Panc1 (cell line): ENCODE measurements at regions not wholly inside any gene's neighbourhood (a gene's known extent, or its start where the extent isn't known, plus 50 kb on each side); places are given as distances from the start of the nearest gene placed in this dataset.

ENCODE experiments used
- POLR2AphosphoS5 ChIP-seq: IDR thresholded peaks from 2 replicates; pipeline ENCODE4 v1.6.1; 2012; ENCODE audit warnings: mild to moderate bottlenecking, low read depth, low read length, moderate library complexity
- SIN3A ChIP-seq: IDR thresholded peaks from 2 replicates; pipeline ENCODE4 v1.6.1; 2012; ENCODE audit warnings: low read depth, mild to moderate bottlenecking, low read length, moderate library complexity, borderline replicate concordance; ENCODE audit not compliant: insufficient read depth
- TCF7L2 ChIP-seq: IDR thresholded peaks from 2 replicates; pipeline ENCODE4 v1.6.1; 2011; ENCODE audit warnings: mild to moderate bottlenecking, low read depth, low read length, inconsistent platforms
- TF ChIP-seq, protein P1 (sequence below), 2 experiments: IDR thresholded peaks; 2 replicates each; pipeline ENCODE4 v1.6.1; 2011 to 2012; ENCODE audit warnings: low read depth in 2 of 2, control low read depth in 1 of 2, low read length in 1 of 2, mild to moderate bottlenecking in 1 of 2, moderate library complexity in 1 of 2; ENCODE audit not compliant: insufficient read depth in 1 of 2
- TF ChIP-seq, protein P2 (sequence below): fragments of 450-650 bp; IDR thresholded peaks from 2 replicates; pipeline ENCODE4 v1.5.1; 2017; ENCODE audit warnings: mild to moderate bottlenecking

DNA sequence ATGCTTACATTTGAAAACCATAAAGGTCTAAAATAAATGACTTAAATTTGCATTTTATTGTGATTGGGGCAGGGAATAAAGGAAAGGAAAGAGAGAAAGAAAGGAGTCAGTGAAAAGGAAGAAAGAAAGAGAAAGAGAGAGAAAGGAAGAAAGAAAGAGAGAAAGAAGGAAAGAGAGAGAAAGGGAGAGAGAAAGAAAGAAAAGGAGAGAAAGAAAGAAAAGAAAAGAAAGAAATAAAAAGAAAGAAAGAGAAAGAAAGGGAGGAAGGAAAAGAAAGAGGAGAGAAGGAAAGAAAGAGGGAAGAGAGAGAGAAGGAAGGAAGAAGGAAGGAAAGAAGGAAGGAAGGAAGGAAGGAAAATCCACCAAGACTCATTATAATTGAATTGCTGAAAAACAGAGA, 222.8 kb downstream of the RMST start:
- TF ChIP-seq, protein P1, sequence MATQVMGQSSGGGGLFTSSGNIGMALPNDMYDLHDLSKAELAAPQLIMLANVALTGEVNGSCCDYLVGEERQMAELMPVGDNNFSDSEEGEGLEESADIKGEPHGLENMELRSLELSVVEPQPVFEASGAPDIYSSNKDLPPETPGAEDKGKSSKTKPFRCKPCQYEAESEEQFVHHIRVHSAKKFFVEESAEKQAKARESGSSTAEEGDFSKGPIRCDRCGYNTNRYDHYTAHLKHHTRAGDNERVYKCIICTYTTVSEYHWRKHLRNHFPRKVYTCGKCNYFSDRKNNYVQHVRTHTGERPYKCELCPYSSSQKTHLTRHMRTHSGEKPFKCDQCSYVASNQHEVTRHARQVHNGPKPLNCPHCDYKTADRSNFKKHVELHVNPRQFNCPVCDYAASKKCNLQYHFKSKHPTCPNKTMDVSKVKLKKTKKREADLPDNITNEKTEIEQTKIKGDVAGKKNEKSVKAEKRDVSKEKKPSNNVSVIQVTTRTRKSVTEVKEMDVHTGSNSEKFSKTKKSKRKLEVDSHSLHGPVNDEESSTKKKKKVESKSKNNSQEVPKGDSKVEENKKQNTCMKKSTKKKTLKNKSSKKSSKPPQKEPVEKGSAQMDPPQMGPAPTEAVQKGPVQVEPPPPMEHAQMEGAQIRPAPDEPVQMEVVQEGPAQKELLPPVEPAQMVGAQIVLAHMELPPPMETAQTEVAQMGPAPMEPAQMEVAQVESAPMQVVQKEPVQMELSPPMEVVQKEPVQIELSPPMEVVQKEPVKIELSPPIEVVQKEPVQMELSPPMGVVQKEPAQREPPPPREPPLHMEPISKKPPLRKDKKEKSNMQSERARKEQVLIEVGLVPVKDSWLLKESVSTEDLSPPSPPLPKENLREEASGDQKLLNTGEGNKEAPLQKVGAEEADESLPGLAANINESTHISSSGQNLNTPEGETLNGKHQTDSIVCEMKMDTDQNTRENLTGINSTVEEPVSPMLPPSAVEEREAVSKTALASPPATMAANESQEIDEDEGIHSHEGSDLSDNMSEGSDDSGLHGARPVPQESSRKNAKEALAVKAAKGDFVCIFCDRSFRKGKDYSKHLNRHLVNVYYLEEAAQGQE (IDR thresholded peaks at IDR 0.05; ENCODE audit: insufficient read depth in 1 of 2, low read depth in 2 of 2, low read length in 1 of 2), result no peak
- TF ChIP-seq, protein P2, sequence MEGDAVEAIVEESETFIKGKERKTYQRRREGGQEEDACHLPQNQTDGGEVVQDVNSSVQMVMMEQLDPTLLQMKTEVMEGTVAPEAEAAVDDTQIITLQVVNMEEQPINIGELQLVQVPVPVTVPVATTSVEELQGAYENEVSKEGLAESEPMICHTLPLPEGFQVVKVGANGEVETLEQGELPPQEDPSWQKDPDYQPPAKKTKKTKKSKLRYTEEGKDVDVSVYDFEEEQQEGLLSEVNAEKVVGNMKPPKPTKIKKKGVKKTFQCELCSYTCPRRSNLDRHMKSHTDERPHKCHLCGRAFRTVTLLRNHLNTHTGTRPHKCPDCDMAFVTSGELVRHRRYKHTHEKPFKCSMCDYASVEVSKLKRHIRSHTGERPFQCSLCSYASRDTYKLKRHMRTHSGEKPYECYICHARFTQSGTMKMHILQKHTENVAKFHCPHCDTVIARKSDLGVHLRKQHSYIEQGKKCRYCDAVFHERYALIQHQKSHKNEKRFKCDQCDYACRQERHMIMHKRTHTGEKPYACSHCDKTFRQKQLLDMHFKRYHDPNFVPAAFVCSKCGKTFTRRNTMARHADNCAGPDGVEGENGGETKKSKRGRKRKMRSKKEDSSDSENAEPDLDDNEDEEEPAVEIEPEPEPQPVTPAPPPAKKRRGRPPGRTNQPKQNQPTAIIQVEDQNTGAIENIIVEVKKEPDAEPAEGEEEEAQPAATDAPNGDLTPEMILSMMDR, result no peak
- TF ChIP-seq SIN3A (no peak), POLR2AphosphoS5 (no peak), TCF7L2 (no peak)
